HG02678 (cell line): ENCODE measurements at regions not wholly inside any gene's neighbourhood (a gene's known extent, or its start where the extent isn't known, plus 50 kb on each side); places are given as distances from the start of the nearest gene placed in this dataset.

Experiments
- ATAC-seq: cut with Tn5 transposase; IDR thresholded peaks from one replicate; pipeline ENCODE4 v1.9.1; 2021; ENCODE audit warnings: mild to moderate bottlenecking, moderate library complexity; ENCODE audit not compliant: unreplicated experiment

DNA sequence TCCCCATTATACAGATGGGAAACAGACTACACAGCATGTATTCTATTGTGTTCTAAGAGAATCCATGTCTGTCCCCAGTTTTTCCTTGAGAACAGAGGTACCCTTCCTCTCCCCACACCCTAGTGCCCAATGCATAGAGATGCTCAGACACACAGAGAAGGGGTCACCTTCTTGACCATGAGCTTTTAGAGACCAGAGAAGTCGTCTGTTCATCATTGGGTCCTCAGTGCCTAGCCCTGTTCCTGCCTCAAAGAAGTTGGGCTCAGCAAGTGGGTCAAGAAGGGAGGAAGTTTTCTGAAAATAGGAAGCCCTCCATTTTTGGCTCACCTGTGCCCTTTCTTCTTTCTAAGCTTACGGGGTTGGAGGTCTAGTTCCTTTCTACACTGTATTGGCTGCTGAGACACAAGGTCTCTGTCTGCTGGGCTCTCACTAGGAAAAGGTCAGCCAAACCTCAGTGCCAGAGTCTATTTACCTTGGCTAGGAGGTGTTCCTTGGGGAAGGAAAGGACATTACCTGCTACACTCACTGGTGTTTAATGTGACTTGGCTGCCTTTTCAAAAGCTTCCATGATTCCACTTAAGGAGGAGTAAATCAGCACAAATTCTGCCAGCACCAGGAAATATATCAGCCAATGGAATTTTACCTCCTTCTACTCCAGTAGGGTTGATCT, 198.5 kb upstream of the PWP1 start:
- no peak for ATAC-seq

GRCh38 chr12:107488666-107489065, 196.9 kb upstream of the PWP1 start:
- no peak for ATAC-seq

GRCh38 chr12:107490010-107490409, 195.6 kb upstream of the PWP1 start:
- ATAC-seq, result no peak

GRCh38 chr12:107491856-107492255, 193.7 kb upstream of the PWP1 start:
- no peak for ATAC-seq

DNA sequence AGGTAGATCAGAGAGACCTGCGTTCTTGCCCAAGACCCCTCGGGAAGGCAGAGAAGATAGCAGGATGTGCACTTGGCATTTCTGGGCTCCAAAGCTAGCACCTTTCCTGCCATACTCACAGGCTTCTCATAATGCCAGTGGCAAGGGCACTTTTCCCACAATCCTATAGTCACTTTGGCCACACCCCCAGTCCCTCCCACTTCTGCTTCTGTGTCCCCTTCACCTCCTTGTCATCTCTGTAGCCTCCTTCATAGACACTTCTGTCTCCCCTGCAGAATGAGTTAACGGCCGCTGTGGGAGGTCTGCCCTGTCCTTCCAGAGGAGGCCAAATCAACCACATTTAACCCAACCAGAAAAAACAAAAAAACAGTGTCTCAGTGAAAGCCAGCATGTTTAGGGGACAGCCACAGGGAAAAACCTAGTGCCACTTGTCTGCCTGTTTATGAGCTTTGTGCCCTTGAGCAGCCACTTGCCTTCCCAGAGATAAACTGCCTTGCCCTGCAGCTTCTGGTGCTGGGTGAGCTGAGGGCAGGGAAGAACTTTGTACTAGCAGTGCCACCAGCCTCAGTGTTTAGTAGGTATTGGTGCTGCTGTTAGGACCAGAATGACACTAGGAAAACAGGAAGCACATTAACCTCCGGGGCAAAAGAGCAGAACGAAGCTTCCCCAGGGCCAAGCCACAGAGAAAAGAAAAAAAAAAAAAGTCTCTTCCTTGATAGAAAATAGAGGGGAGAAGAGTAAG, 193.0 kb upstream of the PWP1 start:
- no peak for ATAC-seq

DNA sequence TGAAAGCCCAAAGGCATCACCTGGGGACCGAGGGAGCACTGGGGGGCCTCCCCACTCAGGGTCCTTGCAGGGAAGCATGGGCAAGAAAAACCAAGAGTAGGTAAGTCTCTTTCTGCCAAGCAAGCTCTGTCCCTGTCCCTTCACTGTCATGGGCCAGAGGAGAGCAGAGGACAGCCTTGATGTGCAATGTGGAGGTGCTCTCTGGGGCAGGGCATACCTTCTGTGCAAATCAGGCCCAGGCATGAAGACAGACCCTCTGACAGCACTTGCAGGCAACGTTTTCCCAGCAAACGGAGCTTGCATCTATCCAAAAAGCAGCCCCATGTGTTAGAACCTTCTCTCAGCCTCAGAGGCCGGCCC, 192.5 kb upstream of the PWP1 start:
- ATAC-seq, result no peak

DNA sequence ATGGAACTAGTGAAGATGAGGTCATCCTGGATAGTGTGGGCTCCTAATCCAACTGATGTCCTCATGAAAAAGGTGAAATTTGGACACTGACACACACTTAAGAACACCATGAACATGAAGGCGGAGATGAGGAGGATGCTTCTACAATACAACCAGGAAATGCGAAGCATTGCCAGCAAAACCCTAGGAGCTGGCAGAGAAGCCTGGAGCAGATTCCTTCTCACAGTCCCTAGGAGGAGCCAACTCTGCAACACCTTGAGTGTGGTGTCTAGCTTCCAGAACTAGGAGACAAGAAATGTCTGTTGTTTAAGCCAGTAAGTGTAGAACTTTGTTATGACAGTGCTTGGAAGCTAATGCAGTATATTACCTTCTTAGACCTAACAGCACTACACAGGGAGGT, 191.9 kb upstream of the PWP1 start:
- no peak for ATAC-seq

DNA sequence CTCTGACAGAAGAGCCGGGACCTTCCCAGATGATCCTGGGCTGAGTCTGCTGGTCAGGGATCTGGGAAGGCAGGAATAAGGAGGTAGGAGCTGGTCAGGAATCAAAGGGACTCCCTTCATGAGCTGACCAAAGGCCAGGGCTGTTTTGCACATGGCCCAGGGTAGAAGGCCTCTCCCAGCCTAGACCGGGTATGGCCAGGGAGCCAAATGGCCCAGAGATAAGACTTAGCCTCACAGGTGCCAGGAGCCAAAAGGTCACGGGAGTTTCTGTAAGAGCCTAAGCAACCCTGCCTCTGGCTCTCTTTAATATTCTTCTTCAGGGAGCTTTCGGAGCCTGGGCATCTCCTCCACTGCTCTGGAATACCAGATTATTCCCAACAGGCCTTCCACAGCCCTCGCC, 191.3 kb upstream of the PWP1 start:
- no peak for ATAC-seq

DNA sequence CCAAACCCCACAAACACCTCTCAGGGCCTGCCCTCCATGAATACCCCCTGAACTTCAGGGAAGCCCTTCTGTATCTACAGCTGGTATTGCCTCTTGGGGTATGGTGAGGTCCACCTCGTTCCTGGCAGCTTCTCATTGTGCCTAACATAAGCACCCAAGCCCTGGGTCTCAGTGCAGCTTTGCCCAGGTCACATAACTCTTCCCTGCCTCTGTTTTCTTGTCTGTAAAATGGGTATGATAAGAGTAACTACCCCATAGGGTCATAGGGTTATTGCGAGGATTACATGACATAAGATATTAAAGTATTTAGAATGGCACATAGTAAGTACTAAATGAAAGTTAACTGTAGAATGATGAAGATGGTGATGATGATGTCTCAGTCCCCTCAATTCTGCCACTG, 190.0 kb upstream of the PWP1 start:
- ATAC-seq, result no peak

DNA sequence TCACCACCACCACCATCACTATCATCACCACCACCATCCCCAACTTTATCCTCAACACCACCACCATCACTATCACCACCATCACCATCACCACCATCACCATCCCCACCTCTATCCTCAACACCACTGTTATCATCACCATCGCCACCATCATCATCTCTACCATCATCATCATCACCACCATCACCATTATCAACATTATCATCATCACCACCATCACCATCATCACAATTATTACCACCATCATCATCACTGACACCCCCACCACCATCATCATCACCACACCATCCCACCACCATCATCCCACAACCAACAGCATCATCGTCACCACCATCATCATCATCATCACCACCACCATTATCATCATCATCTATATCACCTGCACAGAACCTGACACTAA, 188.4 kb upstream of the PWP1 start:
- no peak for ATAC-seq

DNA sequence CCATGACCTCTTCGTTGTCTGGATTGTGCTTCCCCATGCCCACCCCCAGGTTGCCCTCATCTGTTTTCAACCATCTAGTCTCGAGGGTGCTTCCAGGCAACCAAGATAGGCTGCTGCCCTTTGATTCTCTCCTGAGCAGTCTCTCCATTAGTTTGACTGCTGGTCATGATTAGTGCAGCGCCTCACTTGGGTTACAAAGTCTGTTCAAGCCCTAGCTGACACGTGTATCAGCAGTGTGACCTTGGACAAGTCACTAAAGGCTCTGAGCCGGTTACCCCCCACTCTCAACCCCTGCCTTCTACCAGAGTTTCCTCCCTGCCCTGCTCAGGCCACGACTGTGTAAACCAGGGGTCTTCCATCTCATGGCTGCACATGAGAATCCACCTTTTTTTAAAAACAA, 185.3 kb upstream of the PWP1 start:
- no peak for ATAC-seq

DNA sequence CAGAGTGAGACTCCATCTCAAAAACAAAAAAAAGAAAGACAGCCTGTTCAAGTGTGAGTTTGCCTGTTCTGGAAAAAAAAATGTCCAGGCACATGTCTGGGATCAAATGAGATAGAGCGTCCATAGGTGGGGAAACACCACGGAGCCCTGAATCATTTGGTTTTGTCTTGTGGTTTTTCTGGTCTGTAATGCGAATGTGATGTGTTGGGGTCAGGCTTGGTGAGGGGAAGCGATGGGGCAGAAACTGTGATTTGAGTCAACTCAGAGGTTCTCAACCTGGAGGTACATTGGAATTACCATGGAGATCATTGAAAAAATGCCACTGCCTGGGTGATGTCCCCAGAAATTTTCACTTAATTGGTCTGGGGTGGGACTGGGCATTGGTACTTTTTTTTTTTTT, 183.9 kb upstream of the PWP1 start:
- no peak for ATAC-seq

DNA sequence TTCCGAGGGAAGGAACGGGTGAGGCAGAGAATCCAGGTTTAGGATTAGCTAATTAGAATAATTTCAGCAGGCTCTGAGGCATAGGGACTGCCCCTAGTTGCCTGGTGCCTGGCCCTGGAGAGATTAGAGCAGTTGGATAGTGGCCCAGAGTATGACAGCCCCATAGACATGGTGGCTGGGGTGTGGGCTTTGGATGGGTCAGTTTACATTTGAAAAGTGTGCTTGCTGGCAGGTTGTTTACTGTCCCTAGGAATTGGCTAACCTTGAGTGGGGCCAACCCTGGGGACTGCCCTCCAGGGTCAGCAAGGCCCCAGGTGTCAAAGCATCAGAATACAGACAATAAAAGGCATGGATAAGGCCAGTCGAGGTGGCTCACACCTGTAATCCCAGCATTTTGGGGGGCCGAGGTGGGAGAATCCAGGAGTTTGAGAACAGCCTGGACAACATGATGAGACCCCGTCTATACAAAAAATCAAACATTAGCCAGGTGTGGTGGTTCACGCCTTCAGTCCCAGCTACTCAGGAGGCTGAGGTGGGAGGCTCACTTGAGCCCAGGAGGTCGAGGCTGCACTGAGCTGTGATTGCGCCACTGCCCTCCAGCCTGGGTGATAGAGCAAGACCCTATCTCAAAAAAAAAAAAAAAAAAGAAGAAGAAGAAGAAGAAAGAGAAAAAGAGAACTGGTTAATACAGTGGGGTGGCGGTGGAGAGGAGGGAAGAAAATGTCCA, 182.3 kb upstream of the PWP1 start:
- no peak for ATAC-seq

DNA sequence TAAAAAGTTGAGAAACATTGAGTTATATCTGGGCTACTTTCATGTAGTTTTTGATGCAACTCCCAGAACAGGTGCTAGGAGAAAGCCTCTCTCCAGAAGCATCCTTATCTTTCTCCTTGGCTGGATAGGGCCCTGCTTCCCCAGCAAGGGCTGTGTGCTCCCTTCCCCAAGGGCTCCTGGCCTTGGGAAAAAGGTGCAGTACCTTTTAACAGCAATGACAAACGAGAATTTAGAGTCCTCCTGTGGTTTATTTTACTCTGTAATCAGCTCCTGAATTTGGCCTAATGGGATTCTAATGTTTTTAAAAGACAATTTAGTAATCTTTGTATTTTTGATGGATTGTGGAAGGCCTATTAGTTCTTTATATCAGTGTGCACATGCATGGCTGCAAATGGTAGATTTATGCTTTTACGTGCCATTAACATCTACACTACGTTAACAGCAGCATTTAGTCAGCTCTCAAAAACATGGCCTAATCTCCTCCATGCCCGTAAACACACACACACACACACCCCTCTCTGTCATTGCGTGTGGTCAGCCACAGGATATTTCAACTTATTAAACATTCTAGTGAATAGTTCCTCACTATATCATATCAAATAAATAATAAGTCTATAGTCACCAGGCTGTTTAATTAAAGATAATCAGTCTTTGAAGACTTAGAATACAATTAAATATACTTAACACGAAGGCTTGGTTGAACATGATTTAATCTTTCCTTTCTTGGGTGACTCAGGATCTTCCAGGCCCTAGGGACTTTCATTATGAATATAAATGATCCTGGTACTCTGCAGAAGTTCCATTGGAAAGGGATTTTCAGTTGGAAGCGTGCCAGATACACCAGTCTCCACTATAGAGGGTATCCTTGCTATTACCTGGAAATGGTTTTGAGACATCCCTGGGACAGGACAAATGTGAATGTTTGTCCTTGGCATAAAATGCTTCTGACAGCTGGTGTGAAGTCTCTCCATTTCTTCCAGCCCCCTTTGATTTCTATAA, 181.4 kb upstream of the PWP1 start:
- ATAC-seq, result no peak

DNA sequence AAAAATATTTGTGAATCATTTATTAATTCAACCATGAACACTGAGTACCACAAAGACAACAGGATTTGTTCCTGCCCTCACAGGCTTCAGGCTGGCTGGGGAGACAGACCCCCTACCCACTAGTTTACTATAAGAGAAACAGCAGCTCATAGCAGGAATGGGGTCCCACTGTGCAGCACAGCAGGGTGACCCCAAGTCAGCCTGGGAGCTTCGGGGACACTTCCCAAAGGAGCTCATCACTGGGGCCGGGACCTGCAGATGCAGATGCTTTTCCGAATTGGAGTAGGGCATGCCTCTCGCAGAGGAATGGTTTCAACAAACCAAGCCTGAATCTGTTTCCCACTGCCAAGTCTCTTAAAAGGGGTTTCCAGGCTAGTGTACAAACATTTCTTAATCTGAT, 176.2 kb upstream of the PWP1 start:
- ATAC-seq, result no peak

- no peak for ATAC-seq
Measured at GRCh38 chr12:107510211-107510610, 175.4 kb upstream of the PWP1 start.

- ATAC-seq, result no peak
Measured at GRCh38 chr12:107511292-107511691, 174.3 kb upstream of the PWP1 start.

- no peak for ATAC-seq
Measured at GRCh38 chr12:107512391-107512790, 173.2 kb upstream of the PWP1 start.

GRCh38 chr12:107513184-107513583, 172.4 kb upstream of the PWP1 start:
- no peak for ATAC-seq

DNA sequence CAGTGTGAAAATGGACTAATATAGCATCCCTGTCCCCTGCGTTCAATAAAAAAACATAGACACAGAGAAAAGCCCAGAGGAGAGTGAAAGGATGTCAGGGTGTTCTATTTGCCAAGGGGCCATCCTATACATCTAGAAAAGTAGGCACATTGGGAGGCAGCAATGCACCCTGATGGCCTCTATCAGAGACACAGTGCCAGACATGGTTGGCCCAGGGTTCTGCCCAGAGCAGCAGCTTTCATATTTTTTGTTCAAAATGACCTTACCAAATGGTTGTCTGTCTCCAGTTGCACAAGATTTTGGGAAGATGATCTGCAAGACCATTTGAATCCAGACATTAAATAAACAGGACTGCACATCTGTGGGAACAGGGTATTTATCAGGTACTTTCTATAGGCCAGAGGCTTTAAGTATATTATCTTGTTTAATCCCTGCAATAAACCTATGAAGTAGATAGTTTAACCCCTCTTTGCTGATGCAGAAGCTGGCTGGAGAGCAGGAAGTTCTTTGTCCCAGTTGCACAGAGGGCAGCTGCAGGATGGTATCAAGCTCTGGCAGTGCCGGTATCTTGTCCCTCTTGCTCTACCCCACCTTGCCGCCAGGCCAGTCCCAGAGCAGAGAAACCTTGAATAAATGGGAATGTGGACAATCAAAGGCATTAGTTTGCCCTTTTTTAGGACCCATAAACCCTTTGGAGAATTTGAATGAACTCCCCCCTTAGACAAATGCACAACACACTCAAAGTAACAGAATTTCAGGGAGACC, 171.8 kb upstream of the PWP1 start:
- ATAC-seq, result no peak
